GM21360 (cell line): ENCODE measurements at regions not wholly inside any gene's neighbourhood (a gene's known extent, or its start where the extent isn't known, plus 50 kb on each side); places are given as distances from the start of the nearest gene placed in this dataset.

Source experiments
- ATAC-seq: cut with Tn5 transposase; IDR thresholded peaks from one replicate; pipeline ENCODE4 v1.9.1; 2021; ENCODE audit warnings: mild to moderate bottlenecking, moderate library complexity; ENCODE audit not compliant: unreplicated experiment

DNA sequence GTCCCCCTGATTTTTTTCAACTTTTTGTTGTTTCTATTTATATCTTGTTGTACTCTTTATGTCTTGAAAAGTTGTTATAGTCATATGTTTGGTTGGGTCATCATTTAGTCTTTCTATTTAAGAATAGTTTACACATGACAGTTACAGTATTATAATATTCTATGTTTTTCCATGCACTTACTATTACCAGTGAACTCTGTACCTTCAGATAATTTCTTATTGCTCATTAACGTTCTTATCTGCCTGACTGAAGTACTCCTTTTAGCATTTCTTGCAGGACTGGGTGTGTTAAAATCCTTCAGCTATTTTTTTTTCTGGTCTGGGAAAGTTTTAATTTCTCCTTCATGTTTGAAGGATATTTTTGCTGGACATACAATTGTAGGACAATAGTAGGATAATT, 157.7 kb upstream of the DIPK2B start:
- no peak for ATAC-seq

DNA sequence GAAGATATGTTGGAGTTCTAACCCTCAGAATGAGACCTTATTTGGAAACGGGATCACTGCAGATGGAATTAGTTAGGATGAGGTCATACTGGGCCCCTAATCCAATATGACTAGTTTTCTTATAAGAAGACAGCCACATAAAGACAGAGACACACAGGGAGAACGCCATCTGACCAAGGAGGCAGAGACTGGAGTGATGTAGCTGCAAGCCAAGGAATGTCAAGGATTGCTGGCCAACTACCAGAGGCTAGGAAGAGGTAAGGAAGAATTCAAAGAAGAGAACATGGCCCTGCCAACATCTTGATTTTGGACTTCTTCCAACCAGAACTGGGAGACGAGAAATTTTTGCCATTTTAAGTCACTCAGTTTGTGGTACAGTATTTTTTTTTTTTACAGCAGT, 152.8 kb upstream of the DIPK2B start:
- no peak for ATAC-seq

DNA sequence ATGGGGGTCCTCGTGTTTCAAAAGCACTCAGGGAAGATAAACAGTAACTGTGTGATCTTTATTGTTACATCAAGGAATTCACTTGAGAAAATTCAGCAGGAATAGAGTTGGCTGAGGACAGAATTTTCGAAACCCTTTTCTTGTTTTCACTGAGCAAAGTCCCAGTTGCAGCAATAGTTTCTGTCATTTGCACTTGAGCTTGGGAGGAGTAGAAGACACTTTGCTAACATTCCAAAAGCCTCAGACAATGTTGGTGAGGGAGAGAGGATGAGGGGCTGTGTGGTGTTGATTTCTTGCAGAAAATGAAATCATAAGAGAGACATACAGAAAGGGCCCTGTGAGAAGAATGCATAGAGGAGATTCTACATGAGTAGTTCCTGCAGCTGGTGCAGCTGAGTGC, 151.9 kb upstream of the DIPK2B start:
- no peak for ATAC-seq

DNA sequence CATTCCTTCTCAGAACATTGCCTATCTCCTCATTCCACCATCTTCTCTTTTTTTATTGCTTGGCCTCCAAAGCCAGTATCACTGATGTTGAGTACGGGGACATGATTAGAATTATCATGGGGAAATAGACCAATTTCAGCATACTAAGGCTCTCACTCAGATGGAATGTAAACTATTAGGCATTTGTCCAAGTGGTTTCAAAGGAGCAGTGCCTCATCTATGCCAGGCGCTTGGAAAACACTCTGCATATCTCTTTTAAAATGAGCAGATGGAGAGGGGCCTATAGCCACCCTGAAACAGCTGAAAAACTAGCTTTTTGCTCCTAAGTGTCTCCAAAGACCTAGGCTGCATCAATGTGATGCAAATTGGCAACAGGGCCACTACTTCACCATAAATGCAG, 150.8 kb upstream of the DIPK2B start:
- ATAC-seq = no peak

DNA sequence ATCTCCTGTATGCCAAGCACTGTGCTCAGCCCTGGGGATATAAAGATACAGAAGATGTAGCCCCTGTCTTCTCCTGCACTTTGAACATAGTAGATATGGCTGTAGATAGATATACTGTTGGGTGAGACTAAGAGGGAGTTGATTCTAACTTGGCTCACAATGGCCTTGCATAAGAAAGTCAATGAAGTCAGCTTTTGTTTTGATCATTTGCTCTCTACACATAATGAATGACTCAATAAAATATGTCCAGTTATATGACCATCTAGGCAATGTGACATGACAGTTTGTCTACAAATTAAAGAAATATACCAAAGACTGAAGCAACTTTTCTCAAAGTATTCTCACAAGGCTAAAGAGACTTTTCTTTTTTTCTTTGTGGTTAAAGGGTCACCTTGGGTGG, 147.6 kb upstream of the DIPK2B start:
- ATAC-seq = no peak

DNA sequence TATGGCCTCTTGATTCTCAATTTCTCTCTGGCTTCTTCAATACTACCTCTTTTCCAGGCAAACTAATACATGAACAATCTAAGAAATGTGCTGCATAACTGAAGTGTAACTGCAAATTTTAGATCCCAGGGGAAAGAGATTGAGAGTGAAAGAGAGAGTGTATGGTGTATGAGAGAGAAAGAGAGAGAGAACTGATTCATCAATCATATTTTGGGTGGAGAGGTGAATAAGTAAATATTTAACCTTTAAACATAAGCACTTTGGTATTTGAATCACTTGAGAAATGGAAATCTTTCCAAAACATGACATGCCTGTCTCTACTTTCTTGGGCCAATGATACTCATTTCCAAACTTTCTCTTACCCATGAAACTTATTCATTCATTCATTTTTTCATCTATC, 147.2 kb upstream of the DIPK2B start:
- no peak for ATAC-seq

DNA sequence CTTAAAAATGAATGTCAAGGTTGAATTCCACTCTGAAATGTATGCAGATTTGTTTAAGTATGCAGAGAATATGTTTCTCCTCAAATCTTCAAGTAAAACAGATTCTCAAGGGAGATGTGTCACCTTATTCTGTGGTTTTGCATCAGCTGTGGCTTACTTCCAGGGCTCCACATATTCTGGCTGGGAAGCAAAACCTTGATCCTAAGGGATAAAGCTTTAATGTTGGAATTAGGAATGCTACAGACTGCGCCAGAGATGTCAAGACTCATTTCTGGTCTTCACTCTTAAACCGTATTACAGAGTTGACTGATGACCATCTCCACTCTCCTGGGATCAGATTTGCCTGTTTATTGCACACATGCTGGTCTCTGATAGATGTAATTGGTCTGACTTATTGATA, 143.9 kb upstream of the DIPK2B start:
- no peak for ATAC-seq

DNA sequence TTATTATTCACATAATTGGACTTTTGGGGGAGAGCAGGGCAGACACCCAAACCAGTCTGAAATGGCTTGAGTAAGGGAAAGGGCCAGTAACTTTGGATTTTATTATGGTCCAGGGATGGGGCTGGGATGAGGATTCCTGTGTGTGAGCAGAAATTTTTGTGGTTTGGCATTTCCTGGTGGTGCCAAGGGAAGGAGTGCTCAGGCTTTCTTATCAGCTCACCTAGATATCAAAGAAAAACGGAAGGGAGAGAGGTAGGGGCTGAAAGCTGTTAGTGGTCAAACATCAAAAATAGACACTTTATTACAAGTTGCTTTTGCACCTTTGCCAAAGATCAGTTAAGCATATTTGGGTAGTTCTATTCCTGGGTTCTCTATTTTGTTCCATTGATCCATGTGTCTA, 128.5 kb upstream of the DIPK2B start:
- ATAC-seq = no peak

DNA sequence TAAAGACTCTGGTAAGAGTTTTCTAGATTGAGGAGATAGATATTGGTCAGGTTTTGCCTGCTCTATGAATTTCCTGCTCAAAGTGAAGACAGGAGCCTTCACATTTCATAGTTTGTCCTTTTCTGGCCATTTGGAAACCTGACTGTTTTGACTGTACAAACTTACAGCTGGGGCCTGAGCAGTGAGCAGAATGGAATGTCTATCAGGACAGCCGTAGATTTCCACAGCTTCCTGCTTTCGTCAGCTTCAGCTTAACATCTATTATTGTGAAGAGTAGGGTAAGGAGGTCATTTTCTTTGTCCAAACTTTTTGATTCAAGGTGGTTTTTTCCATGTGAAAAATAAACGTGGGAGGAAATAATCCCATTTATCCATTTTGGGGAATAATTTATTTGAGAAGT, 124.3 kb upstream of the DIPK2B start:
- ATAC-seq = no peak

DNA sequence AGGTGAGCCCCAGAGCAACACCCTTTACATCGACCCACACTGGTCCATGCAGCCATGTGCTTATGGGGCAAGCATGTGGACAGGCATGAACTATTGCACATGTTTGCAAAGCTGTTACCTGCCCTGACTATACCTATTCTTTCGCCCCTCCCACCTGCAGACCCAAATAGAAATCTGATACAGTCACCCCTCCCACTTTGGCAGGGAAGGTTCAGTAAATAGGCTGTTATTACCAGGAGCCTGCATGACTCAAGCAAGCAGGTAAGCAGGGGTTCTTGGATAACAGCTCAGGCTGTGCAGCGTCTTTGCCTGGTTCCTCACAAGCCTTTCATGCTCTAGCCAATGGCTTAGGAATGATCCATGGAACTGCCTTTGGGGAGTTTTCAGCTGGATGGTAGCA, 122.7 kb upstream of the DIPK2B start:
- ATAC-seq = no peak

DNA sequence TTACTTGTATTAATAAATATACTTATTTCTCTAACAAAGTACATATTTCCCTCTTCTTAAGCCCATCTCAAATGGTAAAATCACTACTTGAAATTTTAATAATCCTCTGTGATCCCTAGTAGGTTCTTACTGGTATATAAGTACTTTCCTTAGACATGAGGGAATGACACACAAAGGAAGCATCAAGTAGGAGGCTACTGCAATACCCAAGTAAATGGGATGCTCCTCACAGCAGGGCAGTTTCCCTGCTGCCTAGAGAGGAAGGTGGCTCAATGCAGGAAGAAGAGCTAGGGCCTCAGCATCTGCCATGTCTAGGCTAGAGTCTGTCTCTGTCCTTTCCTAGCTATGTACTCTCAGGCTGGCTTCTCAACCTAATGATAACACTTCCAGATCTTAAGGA, 122.1 kb upstream of the DIPK2B start:
- no peak for ATAC-seq

DNA sequence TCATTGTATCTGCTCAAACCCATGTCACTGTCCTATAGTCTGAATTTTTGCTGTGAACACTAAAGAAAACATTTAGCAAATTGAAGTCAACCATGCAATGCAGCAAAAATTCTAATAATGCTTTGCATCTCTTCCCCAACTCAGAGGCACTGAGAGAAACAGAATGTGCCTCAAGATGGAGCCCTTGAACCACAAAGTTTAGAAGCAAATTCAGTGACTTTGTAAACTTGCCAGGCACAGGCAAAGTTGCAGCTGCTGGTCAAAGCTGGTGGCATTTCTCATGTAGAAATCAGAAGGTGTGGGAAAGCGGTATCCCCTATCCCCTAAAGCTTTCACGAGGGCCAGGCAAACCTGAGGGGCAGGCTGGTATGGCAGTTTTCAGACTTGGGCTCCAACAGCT, 121.7 kb upstream of the DIPK2B start:
- no peak for ATAC-seq

DNA sequence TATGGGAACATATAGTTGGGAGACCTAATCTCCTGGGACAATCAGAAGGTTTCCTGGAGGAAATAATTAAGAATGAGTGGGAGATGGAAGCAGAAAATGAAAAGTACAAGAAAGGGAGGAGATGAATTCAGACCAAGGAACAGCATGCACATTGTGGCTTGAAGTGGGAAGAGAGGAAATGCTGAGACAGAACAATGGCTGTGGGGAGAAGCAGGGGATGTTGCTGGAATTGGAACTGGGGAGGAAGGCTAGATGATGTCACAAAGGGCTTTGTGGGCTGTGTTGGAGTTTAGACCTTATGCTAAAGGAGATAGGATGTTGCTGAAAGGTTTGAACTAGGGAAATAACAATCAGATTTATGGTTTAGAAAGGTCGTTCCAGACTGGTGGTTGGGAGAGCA, 119.5 kb upstream of the DIPK2B start:
- ATAC-seq = no peak

DNA sequence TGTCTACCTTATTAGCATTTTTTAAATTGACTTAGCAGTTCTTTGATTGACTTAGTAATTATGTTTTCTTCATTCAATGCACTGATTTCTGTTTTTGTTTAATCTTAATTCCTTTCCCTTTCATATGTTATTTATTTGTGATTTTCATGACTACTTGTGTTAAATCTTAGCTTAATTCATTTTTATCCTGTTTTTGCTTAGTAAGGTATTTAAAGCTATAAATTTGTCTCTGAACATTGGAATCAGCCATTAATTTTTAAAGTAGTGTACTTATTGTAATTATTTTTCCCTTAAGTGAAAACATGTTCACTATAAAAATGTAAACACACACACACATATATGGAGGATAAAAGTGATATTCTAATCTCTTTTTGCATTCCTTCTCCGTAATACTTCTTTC, 109.1 kb upstream of the DIPK2B start:
- no peak for ATAC-seq

DNA sequence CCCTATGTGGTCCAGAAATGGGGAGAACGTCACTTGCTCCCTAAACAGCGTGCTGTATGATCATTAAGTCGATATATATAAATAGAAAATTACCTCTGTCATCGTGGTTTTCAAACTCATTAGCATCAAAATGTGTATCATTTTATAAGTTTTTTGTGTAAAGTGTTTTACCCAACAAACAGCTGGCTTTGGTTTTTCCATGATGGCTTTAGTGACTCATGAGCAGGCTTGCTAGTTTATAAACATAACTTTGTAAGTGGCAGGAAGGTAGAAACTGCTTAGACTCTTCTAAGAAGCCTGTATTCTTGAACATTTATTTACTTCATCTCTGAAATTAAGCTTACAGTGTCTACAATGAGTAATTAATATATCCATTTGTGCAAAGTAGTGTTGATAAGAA, 108.4 kb upstream of the DIPK2B start:
- no peak for ATAC-seq

DNA sequence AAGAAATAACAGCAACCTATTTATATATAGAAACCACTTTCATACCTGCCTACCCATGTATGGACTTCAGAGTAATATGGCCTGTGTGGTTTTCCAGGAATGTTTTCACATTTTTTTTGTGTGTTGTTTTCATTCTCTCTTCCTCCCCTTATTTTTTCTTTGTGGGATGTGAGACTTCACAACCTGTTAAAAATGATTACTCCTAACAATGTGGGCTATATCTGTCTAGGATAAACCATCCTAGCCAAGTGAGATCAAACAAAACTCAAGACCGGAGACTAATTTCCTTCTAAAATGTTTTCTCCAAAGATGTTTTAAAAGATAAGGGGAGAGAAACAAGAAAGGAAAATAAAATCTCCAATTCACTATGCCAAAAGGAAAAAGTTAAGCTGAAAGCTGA, 106.1 kb upstream of the DIPK2B start:
- ATAC-seq = no peak

DNA sequence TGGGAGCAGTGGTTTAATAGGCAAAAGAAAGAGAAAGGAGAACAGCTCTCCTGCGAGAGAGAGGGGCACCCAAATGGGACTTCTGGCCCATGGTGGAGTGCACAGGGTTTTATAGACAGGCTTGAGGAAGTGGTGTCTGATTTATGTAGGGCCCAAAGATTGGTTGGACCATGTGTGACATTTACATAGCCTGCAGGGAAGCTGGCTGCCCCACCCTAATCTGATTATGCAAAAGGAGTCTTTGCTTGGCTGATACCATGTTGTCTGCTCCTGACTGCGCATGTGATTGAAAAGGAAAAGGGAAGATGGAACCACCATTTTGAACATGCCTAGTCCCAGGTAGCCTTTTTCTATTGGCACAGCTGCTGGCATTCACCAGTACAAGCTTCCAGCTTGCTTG, 100.0 kb upstream of the DIPK2B start:
- no peak for ATAC-seq

DNA sequence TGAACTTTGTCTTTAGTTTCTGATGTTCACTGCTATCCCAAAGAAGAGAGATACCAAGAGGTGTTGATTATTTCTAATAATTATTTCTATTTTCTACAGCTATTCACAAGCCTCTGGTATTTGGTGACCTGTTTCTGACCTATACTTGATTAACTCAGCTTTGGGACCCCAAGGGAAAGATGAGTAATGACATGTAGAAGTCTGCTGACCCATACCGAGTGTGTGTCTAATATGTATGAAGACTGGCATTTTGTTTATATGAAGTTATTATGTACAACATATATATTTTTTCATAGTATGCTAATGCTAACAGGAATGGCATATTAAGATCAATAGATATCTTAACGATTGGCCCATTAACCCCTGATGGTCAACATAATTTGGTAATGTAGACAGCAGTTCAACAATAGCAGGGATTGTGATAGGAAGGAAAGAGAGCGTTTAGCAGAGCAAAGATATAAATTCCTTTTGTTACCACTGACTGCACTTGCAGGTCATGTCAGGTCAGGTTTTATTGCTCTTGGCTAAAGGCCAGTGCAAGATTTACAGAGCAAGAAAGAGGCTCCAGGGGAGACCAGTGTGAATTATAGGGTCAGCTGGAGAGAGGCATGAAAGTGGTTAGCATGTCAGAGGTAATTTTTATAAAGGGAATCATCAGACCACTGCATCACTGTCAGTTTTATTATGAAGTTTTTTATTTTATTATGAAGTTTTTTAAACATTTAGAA, 94.7 kb upstream of the DIPK2B start:
- ATAC-seq = no peak

DNA sequence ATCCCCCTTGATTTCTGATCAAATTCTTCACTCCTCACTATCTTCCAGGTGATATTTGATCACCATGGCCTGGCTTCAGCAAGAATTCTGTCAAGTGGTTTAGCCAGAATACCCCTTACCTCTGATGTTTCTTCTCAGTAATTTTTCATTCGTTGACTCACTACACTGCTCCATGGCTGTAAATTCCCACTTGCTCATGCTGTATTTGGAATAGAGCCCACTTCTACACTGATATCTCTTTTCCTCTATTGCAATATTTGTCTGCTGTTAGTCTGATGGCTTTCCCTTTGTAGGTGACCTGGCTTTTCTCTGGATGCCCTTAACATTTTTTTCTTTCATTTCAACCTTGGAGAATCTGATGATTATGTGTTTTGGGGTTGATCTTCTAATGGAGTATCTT, 73.9 kb upstream of the DIPK2B start:
- no peak for ATAC-seq

DNA sequence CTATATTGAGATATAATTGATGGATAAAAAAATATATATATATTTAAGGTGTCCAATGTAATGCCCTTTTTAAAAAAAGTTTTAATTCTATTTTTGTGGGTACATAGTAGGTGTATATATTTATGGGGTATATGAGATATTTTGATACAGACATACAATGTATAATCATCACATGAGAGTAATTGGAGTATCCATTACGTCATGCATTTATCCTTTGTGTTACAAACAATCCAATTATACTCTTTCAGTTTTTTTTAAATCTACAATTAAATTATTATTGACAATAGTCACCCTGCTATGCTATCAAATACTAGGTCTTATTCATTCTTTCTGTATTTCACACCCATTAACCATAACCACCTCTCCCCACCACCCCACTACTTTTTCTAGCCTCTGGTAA, 66.3 kb upstream of the DIPK2B start:
- ATAC-seq = no peak

DNA sequence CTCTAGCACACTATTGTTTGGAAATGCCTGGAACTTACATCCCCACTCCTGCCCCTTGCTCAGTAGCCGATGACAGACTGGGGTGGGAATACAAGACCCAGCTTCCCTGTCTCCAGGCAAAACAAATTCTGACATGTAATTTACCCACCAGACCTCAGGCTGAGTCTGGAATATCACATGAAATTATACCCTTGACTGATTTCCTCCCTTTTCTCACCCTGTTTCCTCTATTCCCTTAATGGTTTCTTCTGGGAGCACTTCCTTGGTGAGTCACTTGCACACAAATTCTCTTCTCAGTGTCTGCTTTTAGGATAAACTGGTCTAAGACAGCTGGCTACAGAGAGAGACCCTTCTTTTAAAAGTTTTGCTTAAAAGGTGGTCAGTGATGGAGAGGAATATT, 65.8 kb upstream of the DIPK2B start:
- no peak for ATAC-seq

DNA sequence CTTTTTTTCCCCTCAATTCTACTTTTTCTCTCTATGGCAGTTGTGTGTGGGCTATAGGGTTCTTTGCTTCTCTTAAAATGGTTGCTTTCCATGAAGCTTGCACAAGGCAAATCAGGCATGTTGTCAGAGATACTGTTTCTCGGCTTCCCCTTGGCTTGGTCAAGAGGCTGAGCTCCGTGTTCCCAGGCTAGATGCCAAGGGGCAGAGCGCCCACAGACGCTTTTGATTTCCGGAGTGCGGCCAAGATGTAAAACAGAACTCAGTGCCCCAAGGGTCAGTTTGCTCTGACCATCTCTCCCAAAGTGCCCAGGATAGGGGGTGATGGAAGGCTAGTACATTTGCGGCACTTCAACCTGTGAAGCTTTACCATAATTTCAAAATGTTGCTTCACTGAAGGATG, 64.2 kb upstream of the DIPK2B start:
- ATAC-seq = no peak

DNA sequence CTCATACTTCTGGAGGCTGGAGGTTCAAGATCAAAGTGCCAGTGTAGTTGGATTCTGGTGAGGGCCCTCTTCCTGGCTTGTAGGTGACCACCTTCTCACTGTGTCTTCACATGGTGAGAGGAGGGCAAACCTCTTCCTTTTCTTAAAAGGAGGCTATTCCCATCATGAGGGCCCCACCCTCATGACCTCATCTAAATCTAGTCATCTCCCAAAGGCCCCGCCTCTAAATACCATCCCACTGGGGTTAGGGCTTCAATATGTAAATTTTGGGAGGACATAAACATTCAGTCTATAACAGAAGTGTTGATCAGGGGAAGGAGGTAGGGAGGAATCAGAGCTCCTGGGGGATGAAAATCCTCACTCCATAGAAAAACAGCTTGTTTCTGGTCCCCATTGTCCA, 60.8 kb upstream of the DIPK2B start:
- no peak for ATAC-seq

DNA sequence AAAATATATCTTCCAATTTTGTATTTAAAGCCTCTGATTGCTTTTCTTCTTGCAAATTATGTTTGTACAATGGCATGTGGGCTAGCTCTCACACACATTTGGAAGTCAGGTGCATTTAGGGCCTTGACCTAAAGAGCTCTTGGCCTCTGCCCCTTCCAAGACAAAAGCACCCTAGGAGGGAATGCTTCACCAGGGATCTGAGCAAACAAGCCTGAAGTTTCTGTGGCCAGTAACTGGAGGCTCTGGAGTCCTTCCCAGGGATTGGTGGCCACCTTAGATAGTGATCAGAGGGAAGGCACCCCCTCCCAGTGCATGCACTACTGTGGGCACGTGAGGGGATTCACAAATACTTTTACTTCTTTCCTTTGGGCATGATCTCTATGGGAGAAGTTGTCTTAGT, 60.3 kb upstream of the DIPK2B start:
- ATAC-seq = no peak
